Lower leg skin (tissue), 3 donors: ENCODE measurements at regions not wholly inside any gene's neighbourhood (a gene's known extent, or its start where the extent isn't known, plus 50 kb on each side); places are given as distances from the start of the nearest gene placed in this dataset.

Experiments
- POLR2A ChIP-seq, 2 donors: fragments of 450-650 bp; IDR thresholded peaks; one replicate each; pipeline ENCODE4 v1.6.1; 2016 to 2017; ENCODE audit warnings: antibody characterized with exemption in 2 of 2, mild to moderate bottlenecking in 1 of 2, moderate library complexity in 1 of 2
- TF ChIP-seq, protein P1 (sequence below), 3 donors: fragments of 450-650 bp; IDR thresholded peaks; one replicate each; pipeline ENCODE4 v1.5.1; 2016; ENCODE audit warnings: antibody characterized with exemption in 3 of 3, mild to moderate bottlenecking in 3 of 3, moderate library complexity in 2 of 3

DNA sequence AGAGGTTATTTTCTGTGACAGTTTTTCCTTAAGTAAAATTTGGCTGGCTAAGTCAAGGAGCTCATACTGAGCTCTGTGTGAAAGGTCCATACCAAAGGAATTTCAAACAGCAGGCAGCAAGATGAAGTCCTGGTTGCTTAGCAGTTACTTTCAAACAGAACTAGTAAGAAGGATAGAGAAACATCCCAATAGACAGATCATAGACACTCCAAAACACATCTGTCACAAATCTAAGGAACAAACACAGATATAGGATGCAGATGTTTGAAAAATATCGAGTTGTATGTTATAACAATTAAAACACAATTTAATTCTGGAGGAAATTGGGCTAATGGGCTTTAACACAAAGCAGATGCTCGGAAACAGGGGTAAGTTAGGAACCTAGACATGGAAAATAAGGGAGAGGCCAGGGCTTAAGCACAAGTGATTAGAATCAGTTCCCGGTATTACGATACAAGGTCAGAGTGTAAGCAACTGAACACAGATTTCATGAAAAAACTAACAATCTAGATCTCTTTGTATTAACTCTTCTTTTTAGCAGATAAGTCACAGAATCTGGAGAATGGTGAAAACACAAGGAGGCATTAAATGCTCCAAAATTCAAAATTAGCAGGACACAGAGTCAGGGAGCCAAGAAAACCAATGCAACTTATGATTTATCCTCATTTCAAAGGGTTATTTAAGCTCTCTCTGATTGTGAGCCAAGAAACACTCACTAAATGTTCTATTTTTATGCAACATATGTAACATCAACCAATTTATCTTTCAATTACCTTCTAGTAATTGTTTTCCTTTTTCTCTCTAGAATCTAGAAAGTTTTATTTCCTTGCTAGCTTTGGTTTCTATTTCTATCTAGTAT, 1992.9 kb upstream of the PCDH20 start:
- TF ChIP-seq, protein P1, sequence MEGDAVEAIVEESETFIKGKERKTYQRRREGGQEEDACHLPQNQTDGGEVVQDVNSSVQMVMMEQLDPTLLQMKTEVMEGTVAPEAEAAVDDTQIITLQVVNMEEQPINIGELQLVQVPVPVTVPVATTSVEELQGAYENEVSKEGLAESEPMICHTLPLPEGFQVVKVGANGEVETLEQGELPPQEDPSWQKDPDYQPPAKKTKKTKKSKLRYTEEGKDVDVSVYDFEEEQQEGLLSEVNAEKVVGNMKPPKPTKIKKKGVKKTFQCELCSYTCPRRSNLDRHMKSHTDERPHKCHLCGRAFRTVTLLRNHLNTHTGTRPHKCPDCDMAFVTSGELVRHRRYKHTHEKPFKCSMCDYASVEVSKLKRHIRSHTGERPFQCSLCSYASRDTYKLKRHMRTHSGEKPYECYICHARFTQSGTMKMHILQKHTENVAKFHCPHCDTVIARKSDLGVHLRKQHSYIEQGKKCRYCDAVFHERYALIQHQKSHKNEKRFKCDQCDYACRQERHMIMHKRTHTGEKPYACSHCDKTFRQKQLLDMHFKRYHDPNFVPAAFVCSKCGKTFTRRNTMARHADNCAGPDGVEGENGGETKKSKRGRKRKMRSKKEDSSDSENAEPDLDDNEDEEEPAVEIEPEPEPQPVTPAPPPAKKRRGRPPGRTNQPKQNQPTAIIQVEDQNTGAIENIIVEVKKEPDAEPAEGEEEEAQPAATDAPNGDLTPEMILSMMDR (IDR thresholded peaks at IDR 0.05), result no peak
- TF ChIP-seq POLR2A (IDR thresholded peaks at IDR 0.05), result no peak
